Chondrocyte (in vitro differentiated cells): ENCODE measurements at regions not wholly inside any gene's neighbourhood (a gene's known extent, or its start where the extent isn't known, plus 50 kb on each side); places are given as distances from the start of the nearest gene placed in this dataset.
"Not testable (repeated sequence)": the region's sequence is repeated elsewhere in the genome, so short reads cannot be mapped to it uniquely, and the experiment has no call there.

Experiments used
- DNase-seq: peaks from one replicate; pipeline ENCODE4 v3.0.0; 2021; ENCODE audit warnings: mixed read lengths, low spot score
- H3K27ac Mint-ChIP-seq: one replicate; pipeline ENCODE4 v1.8.0; 2021; ENCODE audit warnings: mild to moderate bottlenecking, moderate library complexity, mixed read lengths; ENCODE audit not compliant: unreplicated experiment
- H3K27me3 Mint-ChIP-seq: 2 replicates; pipeline ENCODE4 v1.8.0; 2021; ENCODE audit warnings: low read depth, mixed read lengths
- H3K36me3 Mint-ChIP-seq: 2 replicates; pipeline ENCODE4 v1.8.0; 2021; ENCODE audit warnings: low read depth, mixed read lengths
- H3K4me1 Mint-ChIP-seq: 2 replicates; pipeline ENCODE4 v1.8.0; 2021; ENCODE audit warnings: low read depth, mild to moderate bottlenecking, mixed read lengths
- H3K4me3 Mint-ChIP-seq: one replicate; pipeline ENCODE4 v1.8.0; 2021; ENCODE audit warnings: mild to moderate bottlenecking, moderate library complexity, mixed read lengths; ENCODE audit not compliant: unreplicated experiment
- H3K9me3 Mint-ChIP-seq: 2 replicates; pipeline ENCODE4 v1.8.0; 2021; ENCODE audit warnings: low read depth, mixed read lengths

DNA sequence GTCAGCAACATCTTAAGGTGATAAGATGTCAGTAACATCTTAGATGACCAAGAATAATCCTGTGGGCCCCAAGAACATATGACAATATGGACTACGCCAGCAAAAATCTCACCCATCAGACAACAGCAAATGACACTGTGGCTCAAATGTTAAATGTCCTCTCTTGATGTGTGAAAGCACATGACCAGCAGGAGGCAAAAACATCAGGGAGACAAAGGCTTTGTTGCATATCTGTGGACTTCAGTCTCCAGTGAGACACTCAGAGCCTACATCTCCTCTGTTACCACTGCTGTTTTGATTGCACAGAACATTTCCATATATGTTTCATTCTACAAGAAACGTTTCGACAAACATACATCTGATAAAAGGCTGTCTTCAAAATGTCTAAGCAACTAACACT is 103.5 kb downstream of the POTEG start:
- not testable (repeated sequence) for H3K4me1 Mint-ChIP-seq, H3K36me3 Mint-ChIP-seq, H3K27ac Mint-ChIP-seq, H3K4me3 Mint-ChIP-seq, H3K9me3 Mint-ChIP-seq, DNase-seq, H3K27me3 Mint-ChIP-seq

DNA sequence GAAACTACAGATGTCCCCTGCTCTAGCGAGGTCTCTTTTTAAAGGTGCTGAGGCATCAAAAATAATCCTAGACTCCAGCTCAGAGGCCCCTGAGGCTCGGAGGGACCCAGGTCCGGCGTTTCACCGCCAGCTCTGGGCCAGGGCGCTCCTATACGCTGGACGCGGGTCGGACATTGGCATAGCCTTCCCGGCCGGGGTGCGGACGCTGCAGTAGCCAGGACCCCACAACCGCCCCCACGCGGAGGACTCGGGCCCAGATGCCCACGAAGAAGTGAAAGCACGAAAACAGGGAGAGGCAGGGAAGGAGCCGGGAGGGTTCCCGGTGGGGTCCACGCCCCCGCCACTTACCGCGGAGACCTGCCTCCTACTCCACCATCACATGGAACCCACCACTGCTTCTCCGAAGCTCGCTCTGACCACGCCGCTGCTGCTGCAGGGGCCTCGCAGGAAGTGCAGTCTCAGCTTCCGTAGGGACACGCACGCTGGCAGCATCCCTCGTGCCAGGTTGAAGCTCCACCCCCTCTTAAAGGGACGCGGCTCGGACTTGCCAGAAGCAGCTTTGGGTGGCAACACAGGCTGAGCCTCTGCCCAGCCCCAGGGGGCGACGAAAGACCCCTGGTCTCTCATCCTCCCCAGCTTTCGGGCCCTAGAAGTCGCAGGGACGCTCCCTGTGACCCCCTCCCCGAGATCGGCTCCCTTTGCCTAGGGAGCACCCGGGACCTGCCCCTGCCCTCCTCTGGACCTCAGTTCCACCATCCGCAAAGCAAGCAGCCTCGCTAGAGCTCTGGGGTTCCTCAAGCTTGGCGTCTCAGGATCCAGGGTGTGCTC is 96.7 kb downstream of the POTEG start:
- H3K27ac Mint-ChIP-seq, H3K4me1 Mint-ChIP-seq, H3K4me3 Mint-ChIP-seq, H3K36me3 Mint-ChIP-seq, H3K27me3 Mint-ChIP-seq, DNase-seq, H3K9me3 Mint-ChIP-seq: not testable (repeated sequence)

DNA sequence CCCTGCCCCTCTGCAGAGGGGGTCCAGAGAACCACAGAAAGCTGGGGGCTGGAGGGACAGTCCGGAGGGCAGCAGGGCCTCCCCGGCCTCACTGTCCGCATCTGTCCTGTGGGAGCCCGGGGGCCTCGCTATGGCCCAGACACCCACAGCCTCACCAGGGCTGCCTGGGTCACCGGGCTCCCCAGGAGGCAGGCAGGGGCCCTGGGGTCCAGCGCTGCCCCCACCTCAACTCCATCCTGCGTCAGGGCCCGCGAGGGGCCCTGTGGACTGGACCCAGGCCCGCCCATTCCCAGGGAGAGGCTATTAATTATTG is 96.1 kb downstream of the POTEG start:
- not testable (repeated sequence) for H3K27me3 Mint-ChIP-seq, H3K36me3 Mint-ChIP-seq, H3K27ac Mint-ChIP-seq

DNA sequence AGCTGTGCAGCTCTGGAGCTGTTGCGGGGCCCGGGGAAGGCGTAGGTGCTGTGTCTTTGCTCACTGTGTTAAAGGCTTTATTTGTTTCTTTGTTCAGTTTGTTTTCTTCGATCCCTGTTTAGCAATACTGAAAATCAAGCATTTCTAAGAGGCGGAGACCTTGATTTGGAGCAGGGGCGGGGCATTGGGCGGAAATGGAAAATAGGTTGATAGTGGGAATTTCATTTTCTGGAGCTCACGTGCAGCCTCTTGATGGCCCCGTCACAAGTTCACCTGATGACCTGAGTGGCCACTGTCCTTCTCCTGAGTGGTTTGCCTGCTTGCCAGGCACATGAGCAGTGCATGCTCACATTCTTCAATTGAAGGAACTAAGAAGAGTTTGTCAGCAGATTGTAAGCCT is 93.2 kb downstream of the POTEG start:
- H3K27ac Mint-ChIP-seq, DNase-seq, H3K4me3 Mint-ChIP-seq, H3K36me3 Mint-ChIP-seq, H3K4me1 Mint-ChIP-seq, H3K27me3 Mint-ChIP-seq, H3K9me3 Mint-ChIP-seq: not testable (repeated sequence)

More for the DNA sequence above, 96.1 kb downstream of the POTEG start:
- DNase-seq, H3K4me3 Mint-ChIP-seq, H3K9me3 Mint-ChIP-seq, H3K4me1 Mint-ChIP-seq: not testable (repeated sequence)

DNA sequence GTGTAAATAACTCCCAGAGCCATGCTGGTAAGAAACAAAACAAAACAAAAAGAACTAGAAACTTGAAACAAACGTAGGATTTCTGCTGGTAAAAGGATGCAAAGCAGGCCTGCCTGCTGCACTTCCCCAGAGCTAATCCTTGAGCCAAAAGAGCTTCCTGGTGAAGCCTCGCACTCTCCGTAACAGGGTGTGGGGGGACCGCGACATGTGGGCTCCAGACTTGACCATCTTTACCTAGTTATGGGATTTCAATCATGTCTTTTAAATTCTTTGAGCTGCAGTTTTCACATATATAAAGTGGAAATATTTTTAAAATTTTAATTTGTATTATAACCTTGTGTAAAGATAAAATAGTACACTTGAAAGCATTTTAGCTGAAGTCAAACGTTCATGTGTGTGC is 92.5 kb downstream of the POTEG start:
- peak; percentile 74 for DNase-seq
- not testable (repeated sequence) for H3K27ac Mint-ChIP-seq, H3K4me3 Mint-ChIP-seq, H3K9me3 Mint-ChIP-seq, H3K36me3 Mint-ChIP-seq, H3K4me1 Mint-ChIP-seq, H3K27me3 Mint-ChIP-seq

DNA sequence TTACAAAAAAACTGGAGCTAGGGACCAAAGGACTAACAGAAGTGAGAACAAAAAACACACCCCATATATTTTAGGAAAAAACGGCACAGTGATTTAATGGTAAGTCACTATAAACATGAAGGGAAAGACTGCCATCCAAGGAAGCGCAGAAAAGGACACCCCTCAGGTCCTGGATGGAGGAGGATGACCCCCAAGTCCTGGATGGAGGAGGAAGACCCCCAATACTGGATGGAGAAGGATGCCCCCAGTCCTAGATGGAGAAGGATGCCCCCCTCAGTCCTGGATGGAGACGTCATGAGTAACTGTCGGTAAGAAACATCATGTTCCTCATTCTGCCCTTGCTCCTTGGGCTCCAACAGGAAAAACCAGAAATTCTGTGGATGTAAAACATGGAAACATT is 89.9 kb downstream of the POTEG start:
- H3K4me3 Mint-ChIP-seq, DNase-seq, H3K4me1 Mint-ChIP-seq, H3K36me3 Mint-ChIP-seq, H3K27me3 Mint-ChIP-seq, H3K27ac Mint-ChIP-seq, H3K9me3 Mint-ChIP-seq: not testable (repeated sequence)

DNA sequence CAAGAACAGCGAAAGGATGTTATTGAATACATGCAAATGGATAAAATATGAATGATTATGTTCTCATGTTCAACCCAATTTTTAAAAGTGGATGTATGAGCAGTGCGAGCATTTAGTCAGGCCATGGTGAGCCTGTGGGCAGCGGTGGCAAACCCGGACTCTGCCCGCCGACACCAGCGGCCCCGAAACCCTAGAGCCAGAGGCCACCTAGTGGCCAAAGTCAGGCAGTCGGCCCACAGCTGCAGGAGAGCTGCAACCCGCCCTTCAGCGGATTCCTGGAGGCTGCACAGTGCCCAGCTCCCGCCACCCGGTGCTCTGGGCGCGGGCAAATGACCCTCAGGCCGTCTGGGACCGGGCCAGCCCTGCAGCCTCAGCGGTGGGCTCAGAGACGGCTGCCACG is 89.5 kb downstream of the POTEG start:
- H3K9me3 Mint-ChIP-seq, H3K27me3 Mint-ChIP-seq, H3K36me3 Mint-ChIP-seq, H3K4me1 Mint-ChIP-seq, DNase-seq, H3K27ac Mint-ChIP-seq, H3K4me3 Mint-ChIP-seq: not testable (repeated sequence)

DNA sequence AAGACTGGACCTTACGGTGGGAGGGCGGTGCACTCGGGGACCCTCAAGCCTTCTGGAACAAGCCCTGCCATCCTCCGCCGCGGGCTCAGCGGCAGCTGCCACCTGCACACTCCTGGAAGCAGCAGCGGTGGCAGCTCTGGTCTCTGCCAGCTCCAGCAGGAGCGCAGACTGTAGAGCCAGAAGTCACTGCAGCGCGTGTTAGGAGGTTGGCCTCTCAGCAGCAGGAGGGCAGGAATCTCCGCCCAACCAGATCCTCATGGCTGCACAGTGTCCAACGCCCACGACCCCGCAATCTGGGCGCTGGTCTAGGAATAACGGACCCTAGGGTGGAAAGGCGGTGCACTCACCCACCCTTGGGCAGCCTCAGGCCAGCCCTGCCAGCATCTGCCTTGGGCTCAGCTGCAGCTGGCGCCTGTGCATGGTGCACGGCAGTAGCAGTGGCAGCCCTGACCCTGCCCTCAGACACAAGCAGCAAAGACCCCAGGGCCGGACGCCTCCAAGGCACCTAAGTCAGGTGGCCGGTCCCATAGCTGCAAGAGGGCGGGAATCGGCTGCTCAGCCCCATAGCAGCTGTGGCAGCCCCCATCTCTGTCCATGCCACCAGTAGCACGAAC is 88.7 kb downstream of the POTEG start:
- H3K27me3 Mint-ChIP-seq, H3K4me1 Mint-ChIP-seq, DNase-seq, H3K27ac Mint-ChIP-seq, H3K9me3 Mint-ChIP-seq, H3K4me3 Mint-ChIP-seq, H3K36me3 Mint-ChIP-seq: not testable (repeated sequence)

DNA sequence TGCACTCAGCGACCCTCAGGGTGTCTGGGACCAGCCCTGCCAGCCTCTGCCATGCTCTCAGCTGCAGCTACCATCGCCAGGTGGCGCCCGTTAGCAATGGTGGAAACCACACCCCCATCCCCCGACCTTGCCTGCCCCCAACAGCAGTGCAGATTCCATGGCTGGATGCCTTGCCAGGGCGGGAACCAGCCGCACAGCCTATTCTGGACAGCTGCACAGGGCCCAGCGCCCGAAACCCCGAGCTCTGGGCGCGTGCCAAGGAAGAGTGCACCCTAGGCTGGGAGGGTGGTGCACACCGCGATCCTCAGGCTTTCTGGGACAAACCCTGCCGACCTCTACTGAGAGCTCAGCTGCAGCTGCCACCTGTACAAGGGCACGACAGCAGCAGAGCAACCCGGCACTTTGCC is 88.1 kb downstream of the POTEG start:
- not testable (repeated sequence) for H3K4me3 Mint-ChIP-seq, H3K4me1 Mint-ChIP-seq, H3K36me3 Mint-ChIP-seq, H3K27me3 Mint-ChIP-seq, H3K27ac Mint-ChIP-seq, H3K9me3 Mint-ChIP-seq
- DNase-seq, result peak; percentile 70

DNA sequence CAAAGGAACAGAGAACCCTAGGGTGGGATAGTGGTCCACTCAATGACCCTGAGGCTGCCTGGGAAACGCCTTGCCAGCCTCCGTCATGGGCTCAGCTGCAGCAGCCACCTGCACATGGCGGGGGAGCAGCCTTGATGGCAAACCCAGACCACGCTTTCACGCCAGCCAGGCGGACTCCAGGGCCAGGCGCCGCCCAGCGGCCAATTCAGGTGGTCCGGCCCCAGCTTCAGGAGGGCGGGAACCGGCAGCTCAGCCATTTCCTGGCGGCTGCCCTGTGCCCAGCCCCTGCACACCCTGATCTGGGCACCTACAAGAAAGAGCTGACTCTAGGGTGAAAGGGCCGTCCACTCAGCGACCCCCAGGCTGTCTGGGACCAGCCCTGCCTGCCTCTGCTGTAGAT is 87.5 kb downstream of the POTEG start:
- H3K4me3 Mint-ChIP-seq, H3K9me3 Mint-ChIP-seq, H3K36me3 Mint-ChIP-seq, DNase-seq, H3K27ac Mint-ChIP-seq, H3K4me1 Mint-ChIP-seq, H3K27me3 Mint-ChIP-seq: not testable (repeated sequence)

DNA sequence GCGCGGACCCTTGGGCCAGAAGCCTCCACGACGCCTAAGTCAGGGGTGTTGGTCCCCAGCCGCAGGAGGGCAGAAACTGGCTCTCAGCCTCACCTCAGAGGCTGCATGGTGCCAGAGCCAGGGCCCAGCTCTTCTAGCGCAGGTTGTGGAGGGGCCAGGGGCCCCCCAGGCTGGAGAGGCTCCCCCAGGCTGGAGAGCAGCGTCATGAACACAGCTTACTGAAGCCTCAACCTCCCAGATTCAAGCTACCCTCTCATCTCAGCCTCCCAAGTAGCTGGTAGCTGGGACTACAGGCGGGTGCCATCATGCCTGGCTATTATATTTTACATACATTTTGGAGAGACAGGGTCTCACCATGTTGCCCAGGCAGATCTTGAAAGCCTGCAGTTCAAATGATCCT is 87.0 kb downstream of the POTEG start:
- not testable (repeated sequence) for H3K27ac Mint-ChIP-seq, H3K36me3 Mint-ChIP-seq, H3K27me3 Mint-ChIP-seq, H3K4me3 Mint-ChIP-seq, H3K9me3 Mint-ChIP-seq, H3K4me1 Mint-ChIP-seq
- peak; percentile 59 for DNase-seq
